ENCODE measurements at regions not wholly inside any gene's neighbourhood (a gene's known extent, or its start where the extent isn't known, plus 50 kb on each side); places are given as distances from the start of the nearest gene placed in this dataset.
A peak's percentile ranks its signal among the peaks of the same experiment; 100 is the strongest.

GRCh38 chr2:48229063-48229462, 85.4 kb upstream of the FOXN2 start (continued):
- TF ChIP-seq HNF4A (CRISPR knock-in tag; IDR thresholded peaks at IDR 0.05): 0 out of 2 replicates have a peak, but pooled peaks have one; percentile 25
- TF ChIP-seq, protein P1, sequence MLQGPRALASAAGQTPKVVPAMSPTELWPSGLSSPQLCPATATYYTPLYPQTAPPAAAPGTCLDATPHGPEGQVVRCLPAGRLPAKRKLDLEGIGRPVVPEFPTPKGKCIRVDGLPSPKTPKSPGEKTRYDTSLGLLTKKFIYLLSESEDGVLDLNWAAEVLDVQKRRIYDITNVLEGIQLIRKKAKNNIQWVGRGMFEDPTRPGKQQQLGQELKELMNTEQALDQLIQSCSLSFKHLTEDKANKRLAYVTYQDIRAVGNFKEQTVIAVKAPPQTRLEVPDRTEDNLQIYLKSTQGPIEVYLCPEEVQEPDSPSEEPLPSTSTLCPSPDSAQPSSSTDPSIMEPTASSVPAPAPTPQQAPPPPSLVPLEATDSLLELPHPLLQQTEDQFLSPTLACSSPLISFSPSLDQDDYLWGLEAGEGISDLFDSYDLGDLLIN (CRISPR knock-in tag; IDR thresholded peaks at IDR 0.05; ENCODE audit: borderline replicate concordance): no peak
- no peak for TF ChIP-seq ZBTB20 (CRISPR knock-in tag; IDR thresholded peaks at IDR 0.05; ENCODE audit: borderline replicate concordance, low read depth)
- no peak for TF ChIP-seq GFI1 (CRISPR knock-in tag; IDR thresholded peaks at IDR 0.05; ENCODE audit: borderline replicate concordance)
- no peak for TF ChIP-seq THAP8 (CRISPR knock-in tag; IDR thresholded peaks at IDR 0.05; ENCODE audit: borderline replicate concordance)
- 0 out of 2 replicates have a peak, but pooled peaks have one; percentile 21 for TF ChIP-seq RCOR2 (CRISPR knock-in tag; IDR thresholded peaks at IDR 0.05)
- TF ChIP-seq ZNF501 (CRISPR knock-in tag; IDR thresholded peaks at IDR 0.05): 0 out of 2 replicates have a peak, but pooled peaks have one; percentile 28
- no peak for TF ChIP-seq CBX5 (CRISPR knock-in tag; IDR thresholded peaks at IDR 0.05; ENCODE audit: borderline replicate concordance)
- peak; percentile 74 for TF ChIP-seq POGZ (CRISPR knock-in tag; IDR thresholded peaks at IDR 0.05)

GRCh38 chr2:48230834-48231233, 83.6 kb upstream of the FOXN2 start:
- in situ Hi-C loops (cut with HindIII; ENCODE audit: extremely low pct_ligation_motif_present, low pct_unique_long_range_greater_than_20kb) (no loop called here), intact Hi-C loops (cut with micrococcal nuclease; ENCODE audit: unreplicated experiment) (no loop called here)
- ATAC-seq: peak; percentile 64; the same call in 2 of the 3 replicates
- no peak for DNase-seq (ENCODE audit: low spot score)
- Histone ChIP-seq H3K4me3 (replicated peaks in 1 of 3; ENCODE audit: insufficient read depth in 1 of 3, low read depth in 2 of 3, low read length in 3 of 3) (no peak overlapping the region), H2AFZ (ENCODE audit: low read length) (no peak overlapping the region), H3K9me3 (ENCODE audit: low read length) (no peaks in the 10 kb centered on the region), H3K79me2 (ENCODE audit: insufficient read depth, low read length) (no peaks in the 10 kb centered on the region), H3K9ac (ENCODE audit: insufficient read depth, low read depth, low read length) (no peak overlapping the region), H3K27me3 (ENCODE audit: control insufficient read depth in 1 of 2, insufficient read depth in 2 of 2, low read length in 2 of 2) (no peaks in the 10 kb centered on the region), H4K20me1 (ENCODE audit: insufficient read depth, low read length) (no peaks in the 10 kb centered on the region), H3K36me3 (replicated peaks in 1 of 2; ENCODE audit: control insufficient read depth in 1 of 2, insufficient read depth in 2 of 2, low read length in 2 of 2) (no peaks in the 10 kb centered on the region), H3K4me1 (ENCODE audit: insufficient read depth, low read length) (peaks cover 47% of the 10 kb centered on the region), H3K27ac (ENCODE audit: extremely low read length, insufficient read depth, low read length) (no peak overlapping the region), H3K4me2 (ENCODE audit: low read depth, low read length) (no peak overlapping the region)
- no peak for FAIRE-seq
- WGBS (ENCODE audit: low lambda C conversion rate): 70% methylated on average over 3 of the region's 3 CpGs
- ChIA-PET CTCF (ENCODE audit: low intra/inter-chr PET ratio, low total read pairs) (no interaction called here), POLR2A (no interaction called here)
- BruUV-seq (replicated peaks): no TSS peak
- TF ChIP-seq, protein P2, sequence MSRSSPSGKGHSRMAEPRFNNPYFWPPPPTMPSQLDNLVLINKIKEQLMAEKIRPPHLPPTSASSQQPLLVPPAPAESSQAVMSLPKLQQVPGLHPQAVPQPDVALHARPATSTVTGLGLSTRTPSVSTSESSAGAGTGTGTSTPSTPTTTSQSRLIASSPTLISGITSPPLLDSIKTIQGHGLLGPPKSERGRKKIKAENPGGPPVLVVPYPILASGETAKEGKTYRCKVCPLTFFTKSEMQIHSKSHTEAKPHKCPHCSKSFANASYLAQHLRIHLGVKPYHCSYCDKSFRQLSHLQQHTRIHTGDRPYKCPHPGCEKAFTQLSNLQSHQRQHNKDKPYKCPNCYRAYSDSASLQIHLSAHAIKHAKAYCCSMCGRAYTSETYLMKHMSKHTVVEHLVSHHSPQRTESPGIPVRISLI (CRISPR knock-in tag; IDR thresholded peaks at IDR 0.05; ENCODE audit: borderline replicate concordance): peak; percentile 29; the same call in 1 of the 2 replicates
- TF ChIP-seq ZNF253 (CRISPR knock-in tag; IDR thresholded peaks at IDR 0.05; ENCODE audit: borderline replicate concordance) (no peak), PRDM15 (CRISPR knock-in tag; IDR thresholded peaks at IDR 0.05) (peak; percentile 96), ZMYM3 (CRISPR knock-in tag; IDR thresholded peaks at IDR 0.05) (peak; percentile 13; the same call in 1 of the 2 replicates)
- TF ChIP-seq, protein P3, sequence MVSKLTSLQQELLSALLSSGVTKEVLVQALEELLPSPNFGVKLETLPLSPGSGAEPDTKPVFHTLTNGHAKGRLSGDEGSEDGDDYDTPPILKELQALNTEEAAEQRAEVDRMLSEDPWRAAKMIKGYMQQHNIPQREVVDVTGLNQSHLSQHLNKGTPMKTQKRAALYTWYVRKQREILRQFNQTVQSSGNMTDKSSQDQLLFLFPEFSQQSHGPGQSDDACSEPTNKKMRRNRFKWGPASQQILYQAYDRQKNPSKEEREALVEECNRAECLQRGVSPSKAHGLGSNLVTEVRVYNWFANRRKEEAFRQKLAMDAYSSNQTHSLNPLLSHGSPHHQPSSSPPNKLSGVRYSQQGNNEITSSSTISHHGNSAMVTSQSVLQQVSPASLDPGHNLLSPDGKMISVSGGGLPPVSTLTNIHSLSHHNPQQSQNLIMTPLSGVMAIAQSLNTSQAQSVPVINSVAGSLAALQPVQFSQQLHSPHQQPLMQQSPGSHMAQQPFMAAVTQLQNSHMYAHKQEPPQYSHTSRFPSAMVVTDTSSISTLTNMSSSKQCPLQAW (CRISPR knock-in tag; IDR thresholded peaks at IDR 0.05): no peak
